HFFc6 (cell line): ENCODE measurements at regions not wholly inside any gene's neighbourhood (a gene's known extent, or its start where the extent isn't known, plus 50 kb on each side); places are given as distances from the start of the nearest gene placed in this dataset.

ENCODE experiments used
- DNase-seq: peaks from one replicate; pipeline ENCODE4 v3.0.0-alpha.2; 2018
- H3K27ac Mint-ChIP-seq: 2 replicates; pipeline ENCODE4 v1.8.0; 2020; ENCODE audit warnings: mild to moderate bottlenecking, mixed read lengths
- H3K27me3 Mint-ChIP-seq: 2 replicates; pipeline ENCODE4 v1.8.0; 2021; ENCODE audit warnings: mild to moderate bottlenecking, moderate library complexity, mixed read lengths; ENCODE audit not compliant: insufficient read depth
- H3K36me3 Mint-ChIP-seq: 2 replicates; pipeline ENCODE4 v1.8.0; 2021; ENCODE audit warnings: low read depth, mixed read lengths
- H3K4me1 Mint-ChIP-seq: 2 replicates; pipeline ENCODE4 v1.8.0; 2020; ENCODE audit warnings: low read depth, mixed read lengths
- H3K4me3 Mint-ChIP-seq: 2 replicates; pipeline ENCODE4 v1.8.0; 2020; ENCODE audit warnings: mild to moderate bottlenecking, moderate library complexity, mixed read lengths
- H3K9me3 Mint-ChIP-seq: 2 replicates; pipeline ENCODE4 v1.8.0; 2020; ENCODE audit warnings: mild to moderate bottlenecking, mixed read lengths
- CTCF ChIP-seq: fragments of 200-600 bp; sonication (generic); IDR thresholded peaks from 2 replicates; pipeline ENCODE4 v1.5.0; 2021; ENCODE audit warnings: antibody characterized with exemption, mild to moderate bottlenecking

GRCh38 chr1:183736343-183736742, 68.6 kb upstream of the RGL1 start:
- no peak overlapping the region for H3K27ac Mint-ChIP-seq

GRCh38 chr1:183735069-183735860, 69.7 kb upstream of the RGL1 start:
- no peak for TF ChIP-seq CTCF
- peak overlapping the region; percentile 32; the same call in 1 of the 2 replicates for H3K27ac Mint-ChIP-seq
- no peaks in the 10 kb centered on the region for H3K27me3 Mint-ChIP-seq
- DNase-seq = no peak
- H3K4me3 Mint-ChIP-seq = peak overlapping the region; percentile 35
- H3K36me3 Mint-ChIP-seq = no peaks in the 10 kb centered on the region
- H3K9me3 Mint-ChIP-seq = no peaks in the 10 kb centered on the region
- H3K4me1 Mint-ChIP-seq = peaks cover 45% of the 10 kb centered on the region

More at GRCh38 chr1:183736343-183736742, 68.6 kb upstream of the RGL1 start:
- DNase-seq = no peak
- H3K9me3 Mint-ChIP-seq = no peaks in the 10 kb centered on the region
- no peak overlapping the region for H3K4me3 Mint-ChIP-seq
- H3K27me3 Mint-ChIP-seq = no peaks in the 10 kb centered on the region
- peaks cover 47% of the 10 kb centered on the region for H3K4me1 Mint-ChIP-seq
- H3K36me3 Mint-ChIP-seq = no peaks in the 10 kb centered on the region
- TF ChIP-seq CTCF = no peak

- H3K9me3 Mint-ChIP-seq = no peaks in the 10 kb centered on the region
- TF ChIP-seq CTCF = no peak
- no peaks in the 10 kb centered on the region for H3K36me3 Mint-ChIP-seq
- 0 out of 2 replicates have a peak, but pooled peaks cover 3% of the 10 kb centered on the region for H3K27me3 Mint-ChIP-seq
- H3K4me1 Mint-ChIP-seq = peaks cover 38% of the 10 kb centered on the region
- peak overlapping the region; percentile 35 for H3K4me3 Mint-ChIP-seq
- DNase-seq = peak; percentile 12
- H3K27ac Mint-ChIP-seq = peak overlapping the region; percentile 32; the same call in 1 of the 2 replicates
Measured at GRCh38 chr1:183734543-183735036, 70.3 kb upstream of the RGL1 start.

GRCh38 chr1:183733715-183734114, 71.2 kb upstream of the RGL1 start:
- Mint-ChIP-seq H3K9me3 (no peaks in the 10 kb centered on the region), H3K4me3 (no peak overlapping the region), H3K36me3 (no peaks in the 10 kb centered on the region), H3K27ac (no peak overlapping the region), H3K4me1 (peaks cover 33% of the 10 kb centered on the region), H3K27me3 (0 out of 2 replicates have a peak, but pooled peaks cover 3% of the 10 kb centered on the region)
- no peak for TF ChIP-seq CTCF
- no peak for DNase-seq

- no peak for TF ChIP-seq CTCF
- Mint-ChIP-seq H3K36me3 (no peaks in the 10 kb centered on the region), H3K27me3 (0 out of 2 replicates have a peak, but pooled peaks cover 3% of the 10 kb centered on the region), H3K27ac (no peak overlapping the region), H3K4me1 (peaks cover 33% of the 10 kb centered on the region), H3K9me3 (no peaks in the 10 kb centered on the region), H3K4me3 (no peak overlapping the region)
- no peak for DNase-seq
Measured at GRCh38 chr1:183732236-183732880, 72.6 kb upstream of the RGL1 start.
